ENCODE measurements at regions not wholly inside any gene's neighbourhood (a gene's known extent, or its start where the extent isn't known, plus 50 kb on each side); places are given as distances from the start of the nearest gene placed in this dataset.

DNA sequence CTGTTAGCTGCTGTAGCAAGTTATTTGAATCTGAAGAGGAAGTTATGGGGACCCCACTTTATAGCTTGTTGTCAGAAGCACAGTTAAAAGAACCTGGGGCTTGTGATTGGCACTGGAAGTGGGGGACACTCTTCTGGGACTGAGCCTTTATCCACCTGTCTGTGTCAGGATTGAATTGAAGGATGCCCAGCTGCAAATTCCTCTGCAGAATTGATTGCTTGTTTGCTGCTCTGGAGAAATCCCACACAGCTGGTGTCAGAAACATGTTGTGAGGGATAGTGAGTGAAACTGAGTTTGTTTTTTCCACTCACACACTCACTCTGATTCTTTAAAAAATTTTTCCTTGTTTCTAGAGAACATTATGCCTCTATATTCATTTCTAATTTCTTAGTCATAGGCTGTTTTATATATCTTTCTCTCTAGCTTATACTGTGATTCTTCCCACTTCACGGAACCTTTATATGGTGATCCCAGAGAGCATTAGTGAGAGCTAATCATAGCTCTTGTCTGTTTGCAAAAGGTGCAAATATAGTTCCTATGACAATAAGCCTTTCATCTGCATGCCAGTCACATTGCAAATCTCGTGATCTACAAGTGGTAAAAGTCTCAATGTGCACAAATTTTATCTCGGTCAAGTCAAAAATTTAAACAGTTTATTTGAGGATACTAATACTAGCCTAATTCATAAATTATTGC, 188.5 kb upstream of the EDIL3 start:
- no peak for ATAC-seq
- Histone ChIP-seq H3K4me1 (no peaks in the 10 kb centered on the region), H3K27ac (no peak overlapping the region), H3K4me3 (no peak overlapping the region), H3K27me3 (no peaks in the 10 kb centered on the region), H3K36me3 (no peaks in the 10 kb centered on the region), H3K9me3 (no peaks in the 10 kb centered on the region)
- intact Hi-C loops (cut with DNase I) = no loop called here
- 56% methylated on average over 3 of the region's 3 CpGs for WGBS (ENCODE audit: insufficient coverage, low coverage, low lambda C conversion rate, missing lambda C conversion rate)
- no peak for TF ChIP-seq POLR2A (IDR thresholded peaks at IDR 0.05)
- TF ChIP-seq, protein P1, sequence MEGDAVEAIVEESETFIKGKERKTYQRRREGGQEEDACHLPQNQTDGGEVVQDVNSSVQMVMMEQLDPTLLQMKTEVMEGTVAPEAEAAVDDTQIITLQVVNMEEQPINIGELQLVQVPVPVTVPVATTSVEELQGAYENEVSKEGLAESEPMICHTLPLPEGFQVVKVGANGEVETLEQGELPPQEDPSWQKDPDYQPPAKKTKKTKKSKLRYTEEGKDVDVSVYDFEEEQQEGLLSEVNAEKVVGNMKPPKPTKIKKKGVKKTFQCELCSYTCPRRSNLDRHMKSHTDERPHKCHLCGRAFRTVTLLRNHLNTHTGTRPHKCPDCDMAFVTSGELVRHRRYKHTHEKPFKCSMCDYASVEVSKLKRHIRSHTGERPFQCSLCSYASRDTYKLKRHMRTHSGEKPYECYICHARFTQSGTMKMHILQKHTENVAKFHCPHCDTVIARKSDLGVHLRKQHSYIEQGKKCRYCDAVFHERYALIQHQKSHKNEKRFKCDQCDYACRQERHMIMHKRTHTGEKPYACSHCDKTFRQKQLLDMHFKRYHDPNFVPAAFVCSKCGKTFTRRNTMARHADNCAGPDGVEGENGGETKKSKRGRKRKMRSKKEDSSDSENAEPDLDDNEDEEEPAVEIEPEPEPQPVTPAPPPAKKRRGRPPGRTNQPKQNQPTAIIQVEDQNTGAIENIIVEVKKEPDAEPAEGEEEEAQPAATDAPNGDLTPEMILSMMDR (IDR thresholded peaks at IDR 0.05) = no peak
- DNase-seq = no peak

DNA sequence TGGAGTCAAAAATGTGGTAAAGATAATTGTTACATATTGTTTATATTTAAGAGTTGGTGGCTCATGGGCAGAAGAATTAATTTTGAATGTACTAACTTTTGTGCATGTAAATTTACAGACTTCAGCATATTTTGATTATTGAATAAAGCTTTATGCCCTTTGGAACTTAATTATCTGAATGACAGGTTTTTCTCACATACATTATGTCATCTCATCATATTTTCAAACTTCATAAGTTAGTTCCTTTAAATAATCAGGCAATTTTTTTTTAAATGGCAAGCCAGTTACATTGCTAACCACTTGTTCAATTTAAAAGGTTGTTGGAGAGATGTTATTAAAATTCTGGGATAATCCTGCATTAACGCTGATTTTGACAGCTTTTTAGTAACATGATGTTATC, 184.6 kb upstream of the EDIL3 start:
- H3K27ac ChIP-seq = no peak overlapping the region
- H3K9me3 ChIP-seq = no peaks in the 10 kb centered on the region
- H3K4me3 ChIP-seq = no peak overlapping the region
- intact Hi-C loops (cut with DNase I) = no loop called here
- ATAC-seq = no peak
- no peaks in the 10 kb centered on the region for H3K27me3 ChIP-seq
- no peaks in the 10 kb centered on the region for H3K4me1 ChIP-seq
- DNase-seq = no peak
- no peaks in the 10 kb centered on the region for H3K36me3 ChIP-seq
- 73% methylated on average over 1 of the region's 1 CpG for WGBS (ENCODE audit: insufficient coverage, low coverage, low lambda C conversion rate, missing lambda C conversion rate)
- TF ChIP-seq, protein P1 (IDR thresholded peaks at IDR 0.05) = no peak
- no peak for TF ChIP-seq POLR2A (IDR thresholded peaks at IDR 0.05)

DNA sequence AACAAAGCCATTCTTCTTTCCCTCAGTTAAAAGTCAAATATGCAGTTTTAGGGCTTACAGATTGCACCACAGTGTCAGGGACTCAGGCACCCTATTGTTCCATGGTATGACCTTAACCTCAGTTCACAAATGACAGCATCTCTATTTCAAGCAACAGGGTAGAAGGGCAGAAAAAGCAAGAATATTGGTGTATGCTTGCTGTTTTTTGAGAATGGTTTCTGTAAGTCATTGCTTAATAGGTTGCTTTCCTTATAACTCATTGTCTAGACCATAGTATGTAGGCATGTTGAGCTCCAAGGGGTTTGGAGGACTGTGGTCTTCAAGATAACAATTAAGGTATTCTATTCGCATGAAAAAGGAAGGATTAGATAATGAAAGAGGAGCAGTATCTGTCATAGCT, 183.5 kb upstream of the EDIL3 start:
- intact Hi-C loops (cut with DNase I) = no loop called here
- TF ChIP-seq POLR2A (IDR thresholded peaks at IDR 0.05) = no peak
- no peak for DNase-seq
- H3K36me3 ChIP-seq = no peaks in the 10 kb centered on the region
- H3K4me3 ChIP-seq = no peak overlapping the region
- 24% methylated on average over 1 of the region's 1 CpG for WGBS (ENCODE audit: insufficient coverage, low coverage, low lambda C conversion rate, missing lambda C conversion rate)
- H3K27ac ChIP-seq = no peak overlapping the region
- H3K27me3 ChIP-seq = no peaks in the 10 kb centered on the region
- no peak for ATAC-seq
- no peaks in the 10 kb centered on the region for H3K4me1 ChIP-seq
- H3K9me3 ChIP-seq = no peaks in the 10 kb centered on the region

DNA sequence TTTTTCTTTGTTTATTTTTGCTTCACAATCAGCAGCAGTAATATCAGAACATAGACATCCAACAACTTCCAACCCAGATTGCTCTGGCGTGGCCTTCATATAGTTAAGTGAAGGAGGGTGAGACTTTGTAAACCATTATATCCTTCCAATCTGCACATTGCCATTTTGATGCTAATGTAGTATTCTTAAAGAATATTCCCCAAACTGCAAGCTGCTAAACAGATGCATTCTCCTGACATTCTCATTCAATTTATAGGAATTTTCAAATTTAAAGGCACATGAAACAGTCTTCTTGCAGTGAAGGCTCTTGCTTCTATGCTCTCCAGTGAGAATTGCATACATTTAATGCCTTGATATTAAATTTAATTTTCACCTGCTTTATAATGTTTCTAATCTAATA, 181.2 kb upstream of the EDIL3 start:
- DNase-seq = no peak
- WGBS (ENCODE audit: insufficient coverage, low coverage, low lambda C conversion rate, missing lambda C conversion rate) = 9% methylated on average over 1 of the region's 1 CpG

DNA sequence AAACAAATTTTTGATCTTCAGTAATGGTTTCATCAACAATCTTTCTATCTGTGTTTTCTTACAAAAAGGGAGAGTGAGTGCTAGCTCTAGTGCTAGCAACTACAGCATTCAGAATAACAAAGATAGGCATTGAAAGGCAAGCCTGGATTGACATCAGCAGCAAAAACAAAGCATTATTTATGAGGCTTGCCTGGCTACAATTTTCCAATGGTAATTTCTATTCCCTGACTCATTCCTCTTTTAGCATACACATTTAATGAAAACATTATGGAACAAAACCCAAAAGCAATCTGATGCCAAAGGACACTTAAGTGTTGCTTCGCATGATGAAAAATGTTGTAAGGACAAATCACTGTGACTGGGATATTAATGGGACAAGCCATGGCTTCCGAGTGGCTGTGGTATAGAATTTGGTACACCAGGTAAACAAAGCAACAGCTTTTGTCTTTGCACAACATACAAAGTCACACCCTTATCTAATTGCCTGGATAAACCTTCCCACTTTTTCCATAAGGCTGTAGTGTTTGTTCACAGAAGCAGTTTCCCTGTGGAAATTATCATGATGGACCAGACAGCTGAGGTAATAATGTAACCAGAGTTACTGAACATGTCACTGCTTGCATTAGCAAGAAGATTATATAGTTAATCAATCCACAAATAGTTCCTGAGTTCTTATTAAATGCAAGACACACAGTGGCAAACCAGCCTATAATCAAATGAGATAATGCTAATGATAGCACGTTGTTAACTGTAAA, 179.8 kb upstream of the EDIL3 start:
- H3K27me3 ChIP-seq = no peaks in the 10 kb centered on the region
- no peaks in the 10 kb centered on the region for H3K36me3 ChIP-seq
- H3K9me3 ChIP-seq = no peaks in the 10 kb centered on the region
- H3K27ac ChIP-seq = no peak overlapping the region
- intact Hi-C loops (cut with DNase I) = no loop called here
- 31% methylated on average over 3 of the region's 3 CpGs for WGBS (ENCODE audit: insufficient coverage, low coverage, low lambda C conversion rate, missing lambda C conversion rate)
- no peak for TF ChIP-seq POLR2A (IDR thresholded peaks at IDR 0.05)
- TF ChIP-seq, protein P1 (IDR thresholded peaks at IDR 0.05) = no peak
- no peak overlapping the region for H3K4me3 ChIP-seq
- ATAC-seq (no peak), DNase-seq (no peak)
- H3K4me1 ChIP-seq = no peaks in the 10 kb centered on the region

More for the DNA sequence above, 181.2 kb upstream of the EDIL3 start:
- Histone ChIP-seq H3K27ac (no peak overlapping the region), H3K4me3 (no peak overlapping the region), H3K9me3 (no peaks in the 10 kb centered on the region), H3K4me1 (no peaks in the 10 kb centered on the region), H3K36me3 (no peaks in the 10 kb centered on the region), H3K27me3 (no peaks in the 10 kb centered on the region)
- TF ChIP-seq, protein P1 (IDR thresholded peaks at IDR 0.05) = no peak
- no peak for TF ChIP-seq POLR2A (IDR thresholded peaks at IDR 0.05)
- no peak for ATAC-seq
- intact Hi-C loops (cut with DNase I) = no loop called here
